Gastroesophageal sphincter (tissue), 4 donors: ENCODE measurements at regions not wholly inside any gene's neighbourhood (a gene's known extent, or its start where the extent isn't known, plus 50 kb on each side); places are given as distances from the start of the nearest gene placed in this dataset.

ENCODE experiments used
- ATAC-seq: fragments of 150-250 bp; one replicate; pipeline ENCODE4 v1.9.1; 2016; ENCODE audit warnings: mild to moderate bottlenecking, moderate library complexity
- H3K27ac ChIP-seq, 4 donors: fragments of 200-600 bp; sonication (generic) in 3 of 4; 1 replicate in 3 of 4; 2 replicates in 1 of 4; pipeline ENCODE4 v1.5.1; 2016 to 2019
- H3K27me3 ChIP-seq: fragments of 200-600 bp; sonication (generic); one replicate; pipeline ENCODE4 v1.5.1; 2019
- H3K36me3 ChIP-seq, 2 donors: fragments of 200-600 bp; sonication (generic); one replicate each; pipeline ENCODE4 v1.5.1; 2019; ENCODE audit warnings: control low read depth in 1 of 2
- H3K4me1 ChIP-seq, 3 donors: fragments of 200-600 bp; sonication (generic); 1 replicate in 2 of 3; 2 replicates in 1 of 3; pipeline ENCODE4 v1.5.1; 2016 to 2019; ENCODE audit warnings: control low read depth in 2 of 3
- H3K4me3 ChIP-seq, 2 donors: fragments of 200-600 bp; sonication (generic); one replicate each; pipeline ENCODE4 v1.5.1; 2019; ENCODE audit warnings: mild to moderate bottlenecking in 1 of 2, moderate library complexity in 1 of 2
- H3K9me3 ChIP-seq, 3 donors: fragments of 200-600 bp; sonication (generic); one replicate each; pipeline ENCODE4 v1.5.1; 2017 to 2019; ENCODE audit warnings: control low read depth in 2 of 3
- CTCF ChIP-seq, 4 experiments: fragments of 200-600 bp in 2 of 4; fragments of 450-650 bp in 2 of 4; sonication (generic) in 1 of 4; IDR thresholded peaks; one replicate each; pipeline ENCODE4 v1.5.1; 2017 to 2019; ENCODE audit warnings: antibody characterized with exemption in 4 of 4, mild to moderate bottlenecking in 2 of 4, moderate library complexity in 2 of 4
- EP300 ChIP-seq: sonication (generic); formaldehyde crosslinking; IDR thresholded peaks from one replicate; pipeline ENCODE4 v1.6.1; 2017; ENCODE audit warnings: antibody characterized with exemption, mild to moderate bottlenecking
- POLR2A ChIP-seq, 2 donors: fragments of 450-650 bp; IDR thresholded peaks; one replicate each; pipeline ENCODE4 v1.6.1; 2017; ENCODE audit warnings: antibody characterized with exemption in 2 of 2, mild to moderate bottlenecking in 2 of 2, moderate library complexity in 1 of 2
- POLR2AphosphoS5 ChIP-seq: sonication (generic); formaldehyde crosslinking; IDR thresholded peaks from one replicate; pipeline ENCODE4 v1.6.1; 2017; ENCODE audit warnings: antibody characterized with exemption
- WGBS, 2 donors: methylation state at CpG; one replicate each; pipeline ENCODE4 v1.1.5; 2018; ENCODE audit warnings: low coverage in 1 of 2; 5-methylcytosine and 5-hydroxymethylcytosine counted together

GRCh38 chr9:3687145-3687544, 161.3 kb upstream of the RFX3 start:
- Histone ChIP-seq H3K4me3 (no peak overlapping the region), H3K27ac (no peak overlapping the region), H3K9me3 (no peaks in the 10 kb centered on the region), H3K4me1 (no peaks in the 10 kb centered on the region), H3K27me3 (no peaks in the 10 kb centered on the region), H3K36me3 (no peaks in the 10 kb centered on the region)
- no peak for TF ChIP-seq CTCF (IDR thresholded peaks at IDR 0.05)
- TF ChIP-seq POLR2AphosphoS5 = no peak
- TF ChIP-seq POLR2A (IDR thresholded peaks at IDR 0.05) = no peak
- TF ChIP-seq EP300 = no peak
- ATAC-seq = no peak

- Histone ChIP-seq H3K4me3 (no peak overlapping the region), H3K9me3 (no peaks in the 10 kb centered on the region), H3K27me3 (no peaks in the 10 kb centered on the region), H3K36me3 (no peaks in the 10 kb centered on the region), H3K4me1 (no peaks in the 10 kb centered on the region), H3K27ac (no peak overlapping the region)
- 59 to 66% methylated on average over 2 to 3 of the region's 3 CpGs for WGBS, 2 donors
- no peak for ATAC-seq
- TF ChIP-seq POLR2AphosphoS5 (no peak), POLR2A (IDR thresholded peaks at IDR 0.05) (no peak), EP300 (no peak), CTCF (IDR thresholded peaks at IDR 0.05) (no peak)
These were observed 156.4 kb upstream of the RFX3 start for GRCh38 chr9:3682186-3682585.

- 94 to 96% methylated on average over 4 of the region's 4 CpGs for WGBS, 2 donors
- Histone ChIP-seq H3K4me1 (no peaks in the 10 kb centered on the region), H3K36me3 (no peaks in the 10 kb centered on the region), H3K9me3 (no peaks in the 10 kb centered on the region), H3K4me3 (no peak overlapping the region), H3K27ac (no peak overlapping the region), H3K27me3 (no peaks in the 10 kb centered on the region)
- TF ChIP-seq EP300 = no peak
- TF ChIP-seq CTCF (IDR thresholded peaks at IDR 0.05) = no peak
- TF ChIP-seq POLR2A (IDR thresholded peaks at IDR 0.05) = no peak
- TF ChIP-seq POLR2AphosphoS5 = no peak
- ATAC-seq = no peak
These were observed 151.7 kb upstream of the RFX3 start for GRCh38 chr9:3677541-3677940.

- no peaks in the 10 kb centered on the region for H3K9me3 ChIP-seq
- no peak for ATAC-seq
- H3K4me3 ChIP-seq = no peak overlapping the region
- H3K27me3 ChIP-seq = no peaks in the 10 kb centered on the region
- H3K27ac ChIP-seq = no peak overlapping the region
- H3K36me3 ChIP-seq = no peaks in the 10 kb centered on the region
- no peaks in the 10 kb centered on the region for H3K4me1 ChIP-seq
- 20 to 35% methylated on average over 1 to 3 of the region's 3 CpGs for WGBS, 2 donors
- TF ChIP-seq POLR2AphosphoS5 = no peak
- no peak for TF ChIP-seq CTCF (IDR thresholded peaks at IDR 0.05)
- no peak for TF ChIP-seq EP300
- no peak for TF ChIP-seq POLR2A (IDR thresholded peaks at IDR 0.05)
These were observed 151.0 kb upstream of the RFX3 start for GRCh38 chr9:3676766-3677165.

- H3K27ac ChIP-seq = no peak overlapping the region
- no peaks in the 10 kb centered on the region for H3K27me3 ChIP-seq
- 74 to 82% methylated on average over 2 of the region's 2 CpGs for WGBS, 2 donors
- H3K9me3 ChIP-seq = no peaks in the 10 kb centered on the region
- H3K4me1 ChIP-seq = no peaks in the 10 kb centered on the region
- TF ChIP-seq POLR2AphosphoS5 (no peak), POLR2A (IDR thresholded peaks at IDR 0.05) (no peak), CTCF (IDR thresholded peaks at IDR 0.05) (no peak), EP300 (no peak)
- H3K4me3 ChIP-seq = no peak overlapping the region
- no peaks in the 10 kb centered on the region for H3K36me3 ChIP-seq
- no peak for ATAC-seq
These were observed 150.1 kb upstream of the RFX3 start for GRCh38 chr9:3675946-3676345.
